NOMO-1 treated with dmso at 0.1 percent for 144 hours (cell line): ENCODE measurements at regions not wholly inside any gene's neighbourhood (a gene's known extent, or its start where the extent isn't known, plus 50 kb on each side); places are given as distances from the start of the nearest gene placed in this dataset.
"Not testable (repeated sequence)": the region's sequence is repeated elsewhere in the genome, so short reads cannot be mapped to it uniquely, and the experiment has no call there.

ENCODE experiments used
- DNase-seq: peaks from one replicate; lab custom pipeline; 2025; ENCODE audit not compliant: unreplicated experiment; lab: John Stamatoyannopoulos, UW

DNA sequence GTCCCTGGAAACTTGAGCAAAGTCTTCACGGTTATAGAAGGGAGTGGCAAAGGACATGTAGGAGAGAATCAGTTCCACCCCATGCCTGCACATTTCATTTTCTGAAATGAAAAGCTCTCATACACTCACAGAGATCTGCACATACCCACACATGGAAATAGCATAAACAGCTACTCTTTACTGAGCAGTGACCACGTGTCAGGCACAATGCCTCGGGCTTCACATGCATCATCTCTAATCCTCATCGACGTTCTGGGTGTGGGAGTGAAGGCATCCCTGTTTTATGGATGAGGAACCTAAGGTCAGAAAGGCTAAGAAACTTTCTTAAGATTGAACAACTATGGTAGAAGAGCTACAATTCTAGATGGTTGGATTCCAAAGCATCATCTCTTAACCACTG lies 198.8 kb downstream of the DAD1 start:
- DNase-seq, result no peak

DNA sequence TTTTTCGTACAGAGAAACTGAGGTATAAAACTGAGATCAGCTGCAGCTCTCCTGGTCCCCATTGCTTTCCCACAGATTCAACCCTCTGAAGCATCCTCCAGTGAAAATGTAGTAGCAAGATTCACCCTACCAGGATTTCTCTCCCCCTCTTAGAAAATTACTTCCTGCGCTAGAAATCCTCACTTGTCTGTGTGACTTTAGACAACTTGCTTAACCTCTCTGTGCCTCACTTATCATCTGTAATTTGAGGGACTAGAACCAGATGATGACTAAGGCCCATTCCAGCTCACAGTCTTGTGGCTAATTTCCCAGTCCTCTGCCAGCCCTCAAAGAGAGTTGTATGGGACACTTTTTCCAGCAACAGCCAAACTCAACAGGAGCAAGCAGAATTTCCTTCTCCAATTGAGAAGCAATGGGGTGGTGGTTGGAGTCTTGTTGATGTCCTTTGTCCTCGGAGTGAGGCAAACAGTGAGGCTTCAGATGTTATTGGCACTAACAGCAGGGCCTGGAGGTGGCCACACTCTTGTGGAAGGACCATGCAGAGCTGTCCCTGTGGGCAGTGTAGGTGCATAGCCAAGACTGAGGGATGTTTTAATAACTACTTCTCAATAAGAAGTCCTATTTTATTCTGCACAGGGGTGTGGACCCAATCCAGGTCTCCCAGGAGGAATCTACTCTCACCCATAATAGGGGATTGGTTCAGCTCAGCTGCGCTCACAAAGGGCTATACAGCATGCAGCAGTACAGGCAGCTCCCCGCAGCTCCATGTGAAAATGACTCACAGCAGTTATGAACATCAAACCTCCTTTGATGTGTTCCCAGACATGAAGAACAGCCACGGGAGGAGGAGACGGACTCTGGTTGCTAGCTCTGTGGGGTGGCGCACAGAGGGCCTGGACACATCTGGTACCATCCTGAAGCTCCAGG lies 200.1 kb downstream of the DAD1 start:
- no peak for DNase-seq

DNA sequence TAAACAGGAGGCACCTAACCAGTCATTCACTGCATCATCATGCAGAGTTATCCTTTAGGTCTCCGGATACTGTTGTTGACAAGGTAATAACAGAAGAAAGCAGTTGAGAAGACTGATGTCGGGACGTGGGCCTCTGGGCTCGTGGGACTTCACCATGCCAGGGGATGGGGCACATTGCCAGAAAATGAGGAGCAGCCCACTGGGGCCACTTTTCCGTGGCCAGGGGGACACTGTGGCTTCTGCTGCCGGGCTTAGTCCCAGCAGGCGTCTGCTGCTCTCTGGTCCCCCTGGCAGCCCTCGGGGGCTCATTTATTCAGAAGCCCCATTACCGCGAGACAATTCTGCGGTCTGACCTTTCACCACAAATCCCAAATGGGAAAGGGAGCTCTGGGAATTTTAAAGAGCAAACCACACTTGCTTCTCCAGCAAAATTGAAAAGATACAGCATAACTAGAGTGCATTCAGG lies 201.2 kb downstream of the DAD1 start:
- no peak for DNase-seq

DNA sequence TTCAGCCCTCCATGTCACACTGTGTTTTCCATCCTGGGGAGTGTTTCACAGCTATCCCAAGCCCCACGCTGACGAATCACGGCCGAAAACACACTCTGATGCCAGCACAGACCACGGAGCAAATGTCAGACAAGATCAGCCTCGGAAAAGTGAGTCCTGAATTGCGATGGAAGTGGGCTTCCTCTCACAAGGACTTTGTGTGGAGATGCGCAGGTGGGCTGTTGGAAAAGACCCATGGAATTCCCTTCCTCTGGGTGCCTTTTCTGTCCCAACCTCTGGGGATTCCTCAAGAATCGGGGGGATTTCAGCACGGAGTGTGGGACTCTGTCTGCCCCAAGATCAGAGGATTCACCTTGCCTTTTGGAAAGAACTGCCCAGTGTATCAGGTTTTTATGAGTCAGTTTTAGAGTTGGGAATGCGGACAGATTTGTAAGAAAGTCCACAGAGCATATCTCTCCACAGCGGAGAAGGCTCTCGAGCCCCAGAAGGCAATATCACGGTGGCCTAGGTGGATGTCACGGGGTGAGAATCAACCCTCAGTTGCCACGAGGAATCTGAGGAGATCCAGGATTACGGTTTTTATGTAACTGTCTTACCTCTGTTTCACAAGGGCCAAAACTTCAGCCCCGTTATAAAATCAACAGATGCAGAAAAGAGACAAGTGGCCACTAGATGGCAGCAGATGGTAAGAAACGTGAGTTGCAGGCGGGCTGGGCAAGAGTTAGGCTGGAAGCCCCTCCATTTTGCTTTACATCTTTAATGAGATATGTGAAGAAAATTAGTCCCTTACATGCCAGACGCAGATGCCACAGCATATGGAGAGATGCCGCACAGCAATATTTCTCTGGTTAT lies 201.9 kb downstream of the DAD1 start:
- DNase-seq, result peak; percentile 51

DNA sequence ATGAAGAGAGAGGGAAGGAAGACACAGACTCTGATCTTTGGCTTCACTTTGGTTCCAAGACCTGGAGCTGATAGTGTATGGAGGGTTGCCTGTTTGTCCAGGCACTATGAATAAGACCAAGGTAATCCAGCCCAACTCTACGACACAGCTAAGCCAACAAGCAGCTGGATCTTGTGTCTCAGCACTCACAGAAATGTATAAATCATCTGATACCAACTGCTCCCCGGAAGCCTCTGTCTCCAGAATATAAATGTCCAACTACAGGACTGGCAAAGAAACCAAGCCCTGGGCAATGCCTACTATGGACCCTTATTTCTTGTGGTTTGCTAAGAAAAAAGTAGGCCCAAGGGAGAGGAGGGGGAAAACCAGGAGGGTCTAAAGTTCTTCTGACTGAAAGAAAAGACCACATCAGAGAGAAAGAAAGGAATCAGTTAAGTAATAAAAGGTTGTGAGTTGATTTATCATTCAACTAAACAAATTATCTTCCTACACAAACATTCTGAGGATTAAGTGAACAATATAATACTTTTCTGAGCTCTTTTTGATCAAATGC lies 204.0 kb downstream of the DAD1 start:
- no peak for DNase-seq

DNA sequence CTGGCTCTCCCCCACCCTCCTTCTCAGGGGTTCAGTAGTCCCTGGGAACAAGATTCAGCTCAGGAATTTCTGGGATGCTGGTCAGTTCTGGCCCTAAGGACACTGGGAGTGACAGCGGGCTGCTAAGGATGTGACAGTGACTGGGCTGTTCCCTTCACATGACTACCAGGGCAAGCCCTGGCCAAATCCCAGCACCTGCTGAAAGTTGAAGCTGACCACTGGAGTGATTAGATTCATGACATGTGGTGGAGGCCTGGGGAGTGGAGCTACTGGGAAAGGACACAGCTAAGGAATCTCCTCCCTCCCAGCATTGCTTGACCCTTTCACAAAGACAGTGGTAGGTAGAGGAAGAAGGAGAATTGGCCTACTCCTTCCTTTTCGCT lies 204.9 kb downstream of the DAD1 start:
- DNase-seq, result no peak

DNA sequence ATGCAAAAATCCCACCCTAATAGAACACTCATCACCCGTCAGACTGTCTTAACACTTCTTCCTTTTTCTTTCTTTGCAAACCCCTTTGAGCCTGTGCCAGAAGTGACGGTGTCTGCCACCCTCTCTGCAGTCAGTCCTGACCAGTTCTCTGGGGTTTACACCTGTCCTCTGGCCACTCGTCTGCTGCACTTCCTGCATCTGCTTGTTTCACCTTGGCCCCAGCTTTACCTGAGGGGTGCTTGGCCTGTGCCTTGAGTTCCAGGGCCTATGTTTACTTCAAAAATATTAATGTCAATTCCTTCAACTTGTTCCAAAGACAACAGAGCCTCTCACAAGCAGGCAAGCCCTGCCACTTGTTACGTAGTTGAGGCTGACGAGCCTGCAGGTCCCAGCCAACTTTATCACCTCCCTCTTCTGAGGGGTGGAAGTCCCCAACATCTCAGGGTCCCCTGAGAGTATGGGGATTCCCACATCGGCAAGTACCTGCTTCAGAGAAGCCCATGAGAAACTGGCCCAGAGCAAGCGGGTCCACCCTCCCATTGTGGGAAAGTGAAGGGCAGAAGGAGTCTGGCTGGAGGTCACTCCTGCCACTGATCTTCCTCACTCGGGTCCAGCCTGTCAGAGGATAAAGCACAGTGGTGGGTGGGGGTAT lies 205.4 kb downstream of the DAD1 start:
- DNase-seq, result no peak

DNA sequence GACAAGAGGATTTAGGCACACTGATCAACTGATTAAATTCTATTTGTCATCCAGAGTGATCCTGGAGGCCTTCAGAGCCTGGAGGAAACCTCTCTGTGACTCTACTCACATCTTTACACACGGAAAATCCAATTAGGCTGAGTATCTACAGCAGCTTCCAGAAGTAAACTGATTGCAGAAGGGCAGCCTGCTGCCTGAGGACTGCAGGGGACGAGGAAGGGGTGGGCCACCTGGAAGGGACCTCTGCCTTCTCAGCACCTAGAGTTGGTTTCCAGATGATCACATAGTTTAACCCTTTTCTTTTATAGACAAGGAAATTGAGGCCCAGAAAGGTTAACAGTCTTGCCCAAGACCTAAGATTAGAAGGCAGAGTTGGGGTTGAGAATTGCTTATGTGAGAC lies 206.1 kb downstream of the DAD1 start:
- no peak for DNase-seq

DNA sequence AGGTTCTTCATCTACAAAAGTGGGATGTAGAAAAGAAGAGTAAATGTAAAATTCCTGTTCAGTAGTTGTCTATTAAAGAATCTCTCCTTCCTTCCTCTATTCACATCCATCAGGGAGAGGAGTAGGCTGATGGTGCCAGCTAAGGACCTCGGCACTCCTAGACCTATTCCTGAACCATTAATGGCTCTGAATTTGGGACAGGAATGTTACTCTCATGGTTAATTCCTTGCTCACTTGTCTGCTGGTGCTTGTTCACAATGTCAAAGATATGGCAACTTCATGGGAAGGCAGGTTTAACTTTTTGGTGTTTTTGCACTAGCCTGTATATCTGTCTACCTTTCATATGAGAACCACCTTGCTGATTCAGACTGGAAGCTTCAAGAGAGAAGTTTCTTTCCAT lies 206.6 kb downstream of the DAD1 start:
- DNase-seq, result no peak

DNA sequence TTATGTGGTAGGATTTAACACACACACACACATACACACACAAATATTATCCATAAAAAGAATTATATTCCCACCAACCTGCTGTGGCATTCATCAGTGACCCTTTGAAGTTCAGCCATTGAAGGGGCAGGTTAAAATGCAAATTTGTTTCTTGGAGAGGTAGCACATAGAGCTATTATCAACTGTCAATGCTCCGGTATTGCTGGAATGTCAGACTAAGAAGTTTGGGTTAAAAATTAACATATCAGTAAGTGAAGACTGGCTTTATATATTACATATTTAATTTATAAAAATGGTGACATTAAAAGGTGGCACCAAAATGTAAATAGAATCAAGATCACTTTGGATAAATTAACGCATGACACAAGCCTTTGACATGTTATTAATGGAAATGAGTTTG lies 207.3 kb downstream of the DAD1 start:
- no peak for DNase-seq

DNA sequence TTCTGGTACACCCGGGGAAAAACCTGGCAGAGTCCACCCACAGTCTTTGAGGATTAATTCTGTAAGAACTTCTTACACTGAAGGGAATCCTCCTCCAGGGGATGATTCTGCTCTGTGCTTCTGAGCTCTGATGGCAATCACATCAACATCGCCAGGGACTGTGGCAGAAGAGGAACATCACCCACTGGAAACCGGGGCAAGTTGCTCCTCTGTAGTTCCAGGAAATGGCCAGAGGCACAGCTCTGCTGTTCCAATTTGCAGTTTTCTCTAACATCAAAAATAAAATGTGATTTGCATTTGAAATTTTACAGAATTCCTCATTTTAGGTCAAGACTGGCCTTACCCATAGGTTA lies 207.6 kb downstream of the DAD1 start:
- no peak for DNase-seq

DNA sequence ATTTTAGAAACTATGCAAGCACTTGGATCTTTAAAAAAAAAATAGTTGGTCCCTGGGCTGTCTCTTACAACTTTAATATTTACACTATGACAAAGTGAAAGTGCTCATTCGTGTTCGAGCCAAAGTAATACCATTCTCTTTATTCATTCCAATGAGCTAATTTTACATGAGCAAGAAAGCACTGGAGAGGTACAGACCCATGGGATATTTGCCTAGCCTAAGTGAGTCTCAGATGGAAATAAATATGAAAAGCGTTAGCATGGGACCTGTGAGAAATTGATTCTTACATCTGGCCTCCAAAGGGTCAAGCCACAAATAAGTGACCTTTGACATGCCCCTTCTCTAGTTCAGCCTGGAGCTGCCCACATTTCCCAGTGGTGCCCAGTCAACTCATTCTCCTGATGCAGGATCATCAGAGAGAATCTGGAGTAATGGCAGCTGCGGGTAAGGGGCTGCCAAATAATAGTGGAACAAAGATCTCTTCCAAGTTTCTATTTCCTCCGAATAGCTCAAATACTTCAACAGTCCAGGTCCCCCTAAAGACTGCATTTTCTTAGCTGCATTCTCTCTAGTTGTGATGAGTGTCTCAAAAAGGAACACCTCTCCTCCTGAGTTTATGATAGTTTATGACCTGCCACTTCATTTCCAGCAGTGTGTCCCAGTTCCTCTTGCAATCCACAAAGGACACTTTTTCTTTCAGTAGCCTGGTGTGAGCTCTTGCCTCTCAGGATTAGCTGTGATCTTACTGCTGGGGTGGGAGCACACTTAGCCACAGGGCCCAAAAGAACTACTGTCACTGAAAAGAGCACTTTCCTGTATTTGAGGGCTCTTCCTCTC lies 208.2 kb downstream of the DAD1 start:
- DNase-seq, result no peak

DNA sequence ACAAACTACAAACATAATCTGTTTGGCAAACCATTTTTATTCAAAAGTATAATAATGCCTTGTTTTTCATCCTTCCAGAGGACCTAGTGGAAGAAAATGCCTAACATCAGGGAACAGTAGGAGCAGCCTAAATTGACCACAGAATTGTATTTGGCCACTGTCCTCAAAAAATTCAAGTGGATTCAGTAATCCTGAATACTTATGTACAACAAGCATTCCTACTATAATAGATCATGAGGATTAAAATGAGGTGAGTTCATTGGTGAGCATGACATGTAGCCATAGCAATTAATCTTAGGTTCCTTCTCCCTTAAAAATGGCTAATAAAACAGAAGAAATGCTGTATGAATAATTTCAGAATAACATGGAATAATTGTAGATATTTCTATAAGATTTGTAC lies 209.3 kb downstream of the DAD1 start:
- no peak for DNase-seq

DNA sequence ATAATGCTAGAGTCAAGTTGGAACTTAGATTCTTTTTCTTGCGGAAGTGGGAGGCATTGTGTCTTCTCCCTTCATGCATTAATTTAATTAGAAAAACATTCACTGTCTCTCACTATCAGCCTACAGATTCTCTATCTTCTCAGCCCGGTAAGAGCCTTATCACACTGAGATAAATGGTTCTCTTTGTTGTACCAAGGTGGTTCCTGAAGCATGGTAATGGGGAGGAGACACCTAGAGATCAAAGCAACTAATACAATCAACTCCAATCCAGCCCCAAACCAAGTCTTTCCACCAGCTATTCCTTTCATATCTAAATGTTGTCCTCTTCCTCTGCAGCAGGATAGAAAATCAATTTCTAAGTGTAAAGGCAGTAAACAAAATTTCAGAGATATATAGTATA lies 210.8 kb downstream of the DAD1 start:
- DNase-seq, result no peak

DNA sequence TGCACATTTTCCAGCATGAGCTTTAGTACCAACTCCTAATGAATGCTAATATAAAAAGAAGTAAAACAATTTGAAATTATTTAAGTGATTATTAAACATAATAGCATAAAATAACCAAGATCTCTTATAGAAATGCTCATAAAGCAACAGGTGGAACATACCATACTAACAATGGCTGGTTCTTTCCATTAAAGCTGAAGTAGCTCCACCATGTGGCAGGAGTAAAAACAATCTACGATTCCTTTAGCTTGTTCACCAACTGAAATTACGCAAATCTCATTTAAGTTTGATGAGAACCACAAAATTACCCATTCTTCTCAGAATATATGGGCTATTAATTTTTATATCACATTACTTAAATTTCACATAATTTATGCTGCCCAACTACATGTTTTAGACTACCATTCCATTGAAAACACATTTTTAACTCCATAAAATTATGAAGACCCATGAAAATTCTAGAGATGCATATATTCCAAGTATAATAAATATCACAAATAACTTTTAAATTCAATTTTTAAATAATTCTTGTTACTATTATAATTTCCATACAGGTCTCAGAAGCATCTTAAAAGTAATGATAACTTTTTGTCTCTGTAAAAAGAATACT lies 213.6 kb downstream of the DAD1 start:
- DNase-seq, result no peak

DNA sequence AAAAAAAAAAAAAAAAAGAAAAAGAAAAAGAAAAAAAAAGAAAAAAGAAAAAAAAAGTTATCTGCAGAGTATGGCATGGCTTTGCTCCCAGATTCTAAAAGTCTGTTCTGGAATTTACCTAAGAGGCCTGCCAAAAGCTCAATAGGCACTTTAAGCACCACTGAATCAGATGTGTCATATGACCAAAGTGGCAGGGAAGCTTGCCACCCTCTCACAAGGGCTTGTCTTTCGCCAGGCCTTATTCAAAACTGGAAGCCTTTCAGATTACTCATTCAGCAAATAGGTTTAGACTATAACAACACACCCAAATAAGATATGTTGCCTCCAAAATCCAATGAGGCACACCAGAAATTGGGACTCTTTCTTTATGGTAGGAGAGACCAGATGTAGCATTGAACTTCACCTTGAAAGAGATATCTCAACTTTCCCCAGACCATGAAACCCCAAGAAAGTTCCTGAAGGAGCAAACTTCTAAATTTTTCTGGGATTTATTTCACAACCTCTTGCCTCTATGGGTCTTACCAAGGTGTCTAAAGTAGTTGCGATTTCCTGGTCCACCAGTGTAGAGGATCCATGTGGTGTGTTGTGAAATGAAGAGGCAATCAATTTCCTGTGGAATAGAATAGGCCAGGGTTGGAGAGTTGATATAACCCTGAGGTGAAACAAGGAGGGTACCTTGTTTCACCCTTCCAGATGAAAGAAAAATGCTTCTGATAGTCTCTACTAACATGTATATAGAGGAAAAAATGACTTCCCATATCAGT lies 218.8 kb downstream of the DAD1 start:
- DNase-seq, result no peak

DNA sequence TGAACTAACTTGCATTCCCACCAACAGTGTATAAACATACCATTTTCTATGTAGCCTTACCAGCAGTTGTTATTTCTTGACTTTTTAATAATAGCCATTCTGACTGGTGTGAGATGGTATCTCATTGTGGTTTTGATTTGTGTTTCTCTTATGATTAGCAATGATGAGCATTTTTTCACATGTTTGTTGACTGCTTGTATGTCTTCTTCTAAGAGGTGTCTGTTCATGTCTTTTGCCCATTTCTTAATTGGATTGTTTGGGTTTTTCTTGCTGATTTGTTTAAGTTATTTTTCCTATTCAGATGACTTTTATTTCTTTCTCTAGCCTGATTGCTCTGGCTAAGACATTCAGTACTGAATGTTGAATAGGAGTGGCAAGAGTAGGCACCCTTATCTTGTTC lies 230.3 kb downstream of the DAD1 start:
- no peak for DNase-seq

DNA sequence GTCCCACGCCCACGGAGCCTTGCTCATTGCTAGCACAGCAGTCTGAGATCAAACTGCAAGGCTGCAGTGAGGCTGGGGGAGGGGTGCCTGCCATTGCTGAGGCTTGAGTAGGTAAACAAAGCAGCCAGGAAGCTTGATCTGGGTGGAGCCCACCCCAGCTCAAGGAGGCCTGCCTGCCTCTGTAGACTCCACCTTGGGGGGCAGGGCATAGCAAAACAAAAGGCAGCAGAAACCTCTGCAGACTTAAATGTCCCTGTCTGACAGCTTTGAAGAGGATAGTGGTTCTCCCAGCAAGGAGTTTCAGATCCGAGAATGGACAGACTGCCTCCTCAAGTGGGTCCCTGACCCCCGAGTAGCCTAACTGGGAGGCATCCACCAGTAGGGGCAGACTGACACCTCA lies 239.7 kb downstream of the DAD1 start:
- DNase-seq, result not testable (repeated sequence)

DNA sequence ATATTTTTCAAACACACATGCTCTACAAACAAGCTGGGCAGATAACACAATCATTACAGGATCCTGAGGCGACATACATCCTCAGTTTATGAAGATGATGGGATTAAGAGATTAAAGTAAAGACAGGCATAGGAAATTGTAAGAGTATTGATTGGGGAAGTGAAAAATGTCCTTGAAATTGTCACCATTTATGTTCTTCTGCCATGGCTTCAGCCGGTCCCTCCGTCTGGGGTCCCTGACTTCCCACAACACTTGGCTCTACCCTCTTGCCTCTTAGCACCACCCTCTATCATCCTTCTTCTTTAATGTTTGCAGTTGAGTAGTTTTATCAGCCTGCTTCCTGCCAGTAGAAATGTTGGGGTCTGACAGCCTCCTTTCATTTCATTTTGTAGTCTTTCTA lies 244.4 kb downstream of the DAD1 start:
- no peak for DNase-seq
